SK-N-SH (cell line): ENCODE measurements at regions not wholly inside any gene's neighbourhood (a gene's known extent, or its start where the extent isn't known, plus 50 kb on each side); places are given as distances from the start of the nearest gene placed in this dataset.

ENCODE experiments used
- CTCF ChIA-PET: fragments of 300-600, 350-600 bp; formaldehyde crosslinking; extraction: SDS; loops from one replicate; lab custom pipeline; 2021; lab: Yijun Ruan, JAX
- POLR2A ChIA-PET: fragments of 350-600 bp; sonication (Branson Sonifier 250); formaldehyde crosslinking; extraction: SDS; loops from one replicate; lab custom pipeline; 2020; ENCODE audit warnings: antibody characterized with exemption, inconsistent platforms; lab: Yijun Ruan, JAX
- DNase-seq: peaks from one replicate; pipeline ENCODE4 v3.0.0; 2012
- H2AFZ ChIP-seq: fragments of 200-600 bp; sonication (generic); 2 replicates; pipeline ENCODE4 v1.8.1; 2016; ENCODE audit warnings: antibody characterized with exemption, mild to moderate bottlenecking, low read depth
- H3F3A ChIP-seq: fragments of 200-600 bp; sonication (generic); replicated peaks from 2 replicates; pipeline ENCODE3; 2016; ENCODE audit warnings: antibody characterized with exemption, mild to moderate bottlenecking; ENCODE audit not compliant: insufficient read depth
- H3K27ac ChIP-seq, 2 experiments: fragments of 200-500 bp in 1 of 2; fragments of 200-600 bp in 1 of 2; sonication (Bioruptor generic) in 1 of 2; sonication (generic), shearing (Covaris generic) in 1 of 2; 2 replicates each; pipeline versions ENCODE4 v1.5.1 to v1.6.1; 2014 to 2016; ENCODE audit warnings: low read depth in 2 of 2, inconsistent platforms in 1 of 2, low read length in 1 of 2, mild to moderate bottlenecking in 1 of 2, mixed read lengths in 1 of 2
- H3K27me3 ChIP-seq: fragments of 200-600 bp; sonication (generic), shearing (Covaris generic); 2 replicates; pipeline ENCODE4 v1.6.1; 2016; ENCODE audit warnings: mixed run types; ENCODE audit not compliant: insufficient read depth
- H3K36me3 ChIP-seq, 2 experiments: fragments of 200-500 bp in 1 of 2; fragments of 200-600 bp in 1 of 2; sonication (Bioruptor generic) in 1 of 2; sonication (generic) in 1 of 2; replicated peaks in 1 of 2; 2 replicates each; pipeline versions ENCODE3 to v1.5.1; 2014 to 2016; ENCODE audit warnings: low read length in 1 of 2, mild to moderate bottlenecking in 1 of 2; ENCODE audit not compliant: insufficient read depth in 2 of 2, control insufficient read depth in 1 of 2
- H3K4me1 ChIP-seq, 2 experiments: fragments of 200-500 bp in 1 of 2; fragments of 200-600 bp in 1 of 2; sonication (Bioruptor generic) in 1 of 2; sonication (generic), shearing (Covaris generic) in 1 of 2; 2 replicates each; pipeline versions ENCODE4 v1.5.1 to v1.6.1; 2014 to 2016; ENCODE audit warnings: low read depth in 1 of 2, low read length in 1 of 2, mixed run types in 1 of 2; ENCODE audit not compliant: insufficient read depth in 2 of 2, control insufficient read depth in 1 of 2
- H3K4me2 ChIP-seq: fragments of 200-600 bp; sonication (generic), shearing (Covaris generic); 2 replicates; pipeline ENCODE4 v1.6.1; 2017; ENCODE audit warnings: mixed run types
- H3K4me3 ChIP-seq, 2 experiments: fragments of 200-500 bp in 1 of 2; fragments of 200-600 bp in 1 of 2; sonication (Bioruptor generic) in 1 of 2; sonication (generic), shearing (Covaris generic) in 1 of 2; 2 replicates each; pipeline versions ENCODE4 v1.5.1 to v1.8.1; 2014 to 2016; ENCODE audit warnings: low read depth in 2 of 2, inconsistent platforms in 1 of 2, low read length in 1 of 2, mild to moderate bottlenecking in 1 of 2, mixed read lengths in 1 of 2, moderate library complexity in 1 of 2
- H3K79me2 ChIP-seq: fragments of 200-600 bp; sonication (generic); 2 replicates; pipeline ENCODE4 v1.8.1; 2017; ENCODE audit warnings: mild to moderate bottlenecking; ENCODE audit not compliant: insufficient read depth
- H3K9ac ChIP-seq: fragments of 200-600 bp; sonication (generic); 2 replicates; pipeline ENCODE4 v1.6.1; 2017; ENCODE audit warnings: mixed run types
- H3K9me2 ChIP-seq: fragments of 200-600 bp; sonication (generic); 2 replicates; pipeline ENCODE4 v1.6.1; 2017; ENCODE audit warnings: mixed run types
- H3K9me3 ChIP-seq: fragments of 200-600 bp; sonication (generic); 2 replicates; pipeline ENCODE4 v1.6.1; 2017; ENCODE audit warnings: mixed run types, mild to moderate bottlenecking, moderate library complexity
- H4K20me1 ChIP-seq: fragments of 200-600 bp; sonication (generic); 2 replicates; pipeline ENCODE4 v1.6.1; 2017; ENCODE audit warnings: mild to moderate bottlenecking, mixed run types; ENCODE audit not compliant: insufficient read depth
- CHD2 ChIP-seq: fragments of 150-350 bp; IDR thresholded peaks from 2 replicates; pipeline ENCODE4 v1.6.1; 2018; ENCODE audit warnings: low read length; ENCODE audit not compliant: partially characterized antibody
- ELF1 ChIP-seq: IDR thresholded peaks from 2 replicates; pipeline ENCODE4 v1.4.0; 2012
- EP300 ChIP-seq, 2 experiments: IDR thresholded peaks; 2 replicates each; pipeline versions ENCODE4 v1.4.0 to v1.6.1; 2012; ENCODE audit warnings: borderline replicate concordance in 1 of 2, low read depth in 1 of 2, low read length in 1 of 2
- FOXJ3 ChIP-seq: sonication (generic); formaldehyde crosslinking; IDR thresholded peaks from 2 replicates; pipeline ENCODE4 v1.5.1; 2020; ENCODE audit warnings: mild to moderate bottlenecking, missing genetic modification reagents
- FOXM1 ChIP-seq: IDR thresholded peaks from 2 replicates; pipeline ENCODE4 v1.4.0; 2012; ENCODE audit warnings: low read depth, mild to moderate bottlenecking
- GABPA ChIP-seq: IDR thresholded peaks from 2 replicates; pipeline ENCODE4 v1.4.0; 2012; ENCODE audit warnings: low read depth, mild to moderate bottlenecking
- MEF2A ChIP-seq: IDR thresholded peaks from 2 replicates; pipeline ENCODE4 v1.4.0; 2012; ENCODE audit warnings: low read depth, borderline replicate concordance
- MXI1 ChIP-seq: IDR thresholded peaks from 2 replicates; pipeline ENCODE4 v1.6.1; 2012; ENCODE audit warnings: mild to moderate bottlenecking, low read depth, low read length, improper control_type of control experiment
- NFIC ChIP-seq: IDR thresholded peaks from 2 replicates; pipeline ENCODE4 v1.4.0; 2012; ENCODE audit warnings: borderline replicate concordance
- POLR2AphosphoS5 ChIP-seq: IDR thresholded peaks from 2 replicates; pipeline ENCODE4 v1.6.1; 2012; ENCODE audit warnings: low read depth, low read length
- RAD21 ChIP-seq: IDR thresholded peaks from 2 replicates; pipeline ENCODE4 v1.6.1; 2012; ENCODE audit warnings: mild to moderate bottlenecking, low read length
- RCOR1 ChIP-seq: fragments of 150-350 bp; IDR thresholded peaks from 2 replicates; pipeline ENCODE4 v1.6.1; 2017; ENCODE audit warnings: antibody characterized with exemption, low read length
- RFX5 ChIP-seq: IDR thresholded peaks from 2 replicates; pipeline ENCODE4 v1.6.1; 2012; ENCODE audit warnings: mild to moderate bottlenecking, improper control_type of control experiment, low read length
- WGBS: methylation state at CpG from one replicate; pipeline ENCODE4 v1.1.6; 2017; ENCODE audit warnings: low lambda C conversion rate; 5-methylcytosine and 5-hydroxymethylcytosine counted together
- TF ChIP-seq, protein P1 (sequence below): IDR thresholded peaks from 2 replicates; pipeline ENCODE4 v1.6.1; 2012; ENCODE audit warnings: mild to moderate bottlenecking, low read depth, low read length, moderate library complexity

DNA sequence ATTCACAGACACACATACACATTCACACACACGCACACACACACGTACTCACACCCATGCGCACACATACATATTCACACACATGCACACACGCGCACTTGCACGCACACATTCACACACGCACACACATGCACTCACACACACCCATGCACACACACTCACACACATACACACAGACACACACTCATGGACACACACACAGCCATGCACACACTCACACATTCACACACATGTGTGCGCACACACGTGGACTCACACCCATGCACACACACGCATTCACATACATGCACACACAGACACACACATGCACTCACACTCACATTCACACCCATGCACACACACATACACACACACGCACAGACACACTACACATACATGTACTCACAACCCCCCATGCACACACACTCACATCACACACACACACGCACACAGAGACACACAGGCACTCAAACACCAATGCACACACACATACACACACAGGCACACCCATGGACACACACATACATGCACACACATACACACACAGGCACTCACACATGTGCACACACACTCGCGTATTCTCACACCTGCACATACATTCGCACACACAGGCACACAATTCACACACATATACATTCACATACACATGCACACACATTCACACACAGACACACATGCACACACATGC is 589.1 kb downstream of the PTPRU start:
- POLR2A ChIA-PET = no interaction called here
- Histone ChIP-seq H4K20me1 (no peaks in the 10 kb centered on the region), H2AFZ (no peak overlapping the region), H3K9ac (no peak overlapping the region), H3K79me2 (no peaks in the 10 kb centered on the region), H3K9me2 (no peaks in the 10 kb centered on the region), H3K4me3 (no peak overlapping the region), H3K27me3 (no peaks in the 10 kb centered on the region), H3K4me2 (no peak overlapping the region), H3K27ac (no peak overlapping the region), H3K36me3 (no peaks in the 10 kb centered on the region), H3K4me1 (peaks cover 0 to 22% of the 10 kb centered on the region in 2 experiments; a peak in 1 of 4 replicates), H3F3A (no peaks in the 10 kb centered on the region), H3K9me3 (no peaks in the 10 kb centered on the region)
- WGBS = 88% methylated on average over 15 of the region's 15 CpGs
- no peak for DNase-seq
- CTCF ChIA-PET = interaction anchor here (1.8 kb wide), 1 partner anchor 32 kb away, joined by 6 read pairs; no protein-coding TSS in a partner anchor
- TF ChIP-seq POLR2AphosphoS5 (no peak), EP300 (IDR thresholded peaks at IDR 0.05; ENCODE audit: borderline replicate concordance in 1 of 2, low read depth in 1 of 2, low read length in 1 of 2) (no peak), MEF2A (no peak), CHD2 (no peak), NFIC (no peak), ELF1 (no peak)

DNA sequence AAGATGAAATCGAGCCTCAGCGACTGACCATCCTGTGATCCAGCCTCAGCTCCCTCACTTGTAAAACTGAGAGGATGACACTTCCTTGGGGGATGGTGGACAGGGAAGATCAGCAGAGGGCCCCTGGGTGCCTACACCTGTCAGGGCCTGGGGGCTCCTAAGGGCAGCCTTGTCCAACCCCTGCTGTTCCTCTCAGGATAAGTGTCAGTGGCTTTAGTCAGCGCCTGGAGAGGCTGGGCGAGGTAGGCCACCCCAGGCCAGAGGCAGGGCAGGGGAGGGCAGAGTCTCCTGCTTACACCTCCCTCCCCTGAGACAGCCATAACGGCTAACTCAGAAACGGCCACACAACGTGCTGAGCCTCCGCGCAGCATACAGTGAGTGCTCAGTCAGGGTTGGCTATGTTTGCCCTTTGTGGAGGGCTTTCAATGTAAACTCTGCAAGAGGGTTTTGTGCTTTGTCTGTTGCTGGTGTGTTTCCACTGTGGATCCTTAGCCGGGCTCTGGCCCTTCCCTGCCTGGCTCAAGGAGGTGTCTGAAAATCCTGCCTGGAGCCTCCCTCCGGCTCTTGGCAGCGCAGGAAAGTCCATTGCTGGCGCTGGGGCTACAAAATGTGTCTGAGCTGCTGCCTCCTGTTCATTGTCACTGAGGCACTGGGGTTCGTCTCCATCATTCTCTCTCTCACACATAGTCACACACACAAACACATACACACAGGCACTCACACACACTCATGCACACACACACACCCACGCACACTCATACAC is 588.4 kb downstream of the PTPRU start:
- ChIA-PET CTCF (interaction anchor here (2.1 kb wide), 1 partner anchor 261 kb away, joined by 6 read pairs; no protein-coding TSS in a partner anchor), POLR2A (no interaction called here)
- H3K36me3 ChIP-seq = no peaks in the 10 kb centered on the region
- WGBS = 51% methylated on average over 12 of the region's 15 CpGs
- H3K79me2 ChIP-seq = no peaks in the 10 kb centered on the region
- no peak overlapping the region for H2AFZ ChIP-seq
- no peak overlapping the region for H3K27ac ChIP-seq
- H3F3A ChIP-seq = no peaks in the 10 kb centered on the region
- no peak overlapping the region for H3K9ac ChIP-seq
- no peaks in the 10 kb centered on the region for H3K9me3 ChIP-seq
- DNase-seq = no peak
- no peaks in the 10 kb centered on the region for H3K27me3 ChIP-seq
- TF ChIP-seq RAD21 = no peak
- no peak for TF ChIP-seq NFIC
- TF ChIP-seq FOXJ3 (CRISPR knock-in tag) = no peak
- TF ChIP-seq ELF1 = no peak
- no peak for TF ChIP-seq RCOR1
- no peak for TF ChIP-seq FOXM1
- TF ChIP-seq MXI1 = no peak
- TF ChIP-seq RFX5 = no peak
- no peak for TF ChIP-seq GABPA
- TF ChIP-seq, protein P1, sequence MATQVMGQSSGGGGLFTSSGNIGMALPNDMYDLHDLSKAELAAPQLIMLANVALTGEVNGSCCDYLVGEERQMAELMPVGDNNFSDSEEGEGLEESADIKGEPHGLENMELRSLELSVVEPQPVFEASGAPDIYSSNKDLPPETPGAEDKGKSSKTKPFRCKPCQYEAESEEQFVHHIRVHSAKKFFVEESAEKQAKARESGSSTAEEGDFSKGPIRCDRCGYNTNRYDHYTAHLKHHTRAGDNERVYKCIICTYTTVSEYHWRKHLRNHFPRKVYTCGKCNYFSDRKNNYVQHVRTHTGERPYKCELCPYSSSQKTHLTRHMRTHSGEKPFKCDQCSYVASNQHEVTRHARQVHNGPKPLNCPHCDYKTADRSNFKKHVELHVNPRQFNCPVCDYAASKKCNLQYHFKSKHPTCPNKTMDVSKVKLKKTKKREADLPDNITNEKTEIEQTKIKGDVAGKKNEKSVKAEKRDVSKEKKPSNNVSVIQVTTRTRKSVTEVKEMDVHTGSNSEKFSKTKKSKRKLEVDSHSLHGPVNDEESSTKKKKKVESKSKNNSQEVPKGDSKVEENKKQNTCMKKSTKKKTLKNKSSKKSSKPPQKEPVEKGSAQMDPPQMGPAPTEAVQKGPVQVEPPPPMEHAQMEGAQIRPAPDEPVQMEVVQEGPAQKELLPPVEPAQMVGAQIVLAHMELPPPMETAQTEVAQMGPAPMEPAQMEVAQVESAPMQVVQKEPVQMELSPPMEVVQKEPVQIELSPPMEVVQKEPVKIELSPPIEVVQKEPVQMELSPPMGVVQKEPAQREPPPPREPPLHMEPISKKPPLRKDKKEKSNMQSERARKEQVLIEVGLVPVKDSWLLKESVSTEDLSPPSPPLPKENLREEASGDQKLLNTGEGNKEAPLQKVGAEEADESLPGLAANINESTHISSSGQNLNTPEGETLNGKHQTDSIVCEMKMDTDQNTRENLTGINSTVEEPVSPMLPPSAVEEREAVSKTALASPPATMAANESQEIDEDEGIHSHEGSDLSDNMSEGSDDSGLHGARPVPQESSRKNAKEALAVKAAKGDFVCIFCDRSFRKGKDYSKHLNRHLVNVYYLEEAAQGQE = no peak
- TF ChIP-seq, all 33 proteins: peak for 0
- Histone ChIP-seq H3K9me2 (no peaks in the 10 kb centered on the region), H3K4me3 (no peak overlapping the region), H3K4me1 (peaks cover 0 to 15% of the 10 kb centered on the region in 2 experiments; a peak in 1 of 4 replicates), H3K4me2 (no peak overlapping the region), H4K20me1 (no peaks in the 10 kb centered on the region)
